LNCAP (cell line): ENCODE measurements at regions not wholly inside any gene's neighbourhood (a gene's known extent, or its start where the extent isn't known, plus 50 kb on each side); places are given as distances from the start of the nearest gene placed in this dataset.

Experiments used
- TF ChIP-seq, protein P1 (sequence below): fragments of 450-650 bp; IDR thresholded peaks from 2 replicates; pipeline ENCODE4 v1.5.1; 2017; ENCODE audit warnings: mild to moderate bottlenecking

GRCh38 chr4:183763990-183764754, 105.1 kb downstream of the TRAPPC11 start:
- TF ChIP-seq, protein P1, sequence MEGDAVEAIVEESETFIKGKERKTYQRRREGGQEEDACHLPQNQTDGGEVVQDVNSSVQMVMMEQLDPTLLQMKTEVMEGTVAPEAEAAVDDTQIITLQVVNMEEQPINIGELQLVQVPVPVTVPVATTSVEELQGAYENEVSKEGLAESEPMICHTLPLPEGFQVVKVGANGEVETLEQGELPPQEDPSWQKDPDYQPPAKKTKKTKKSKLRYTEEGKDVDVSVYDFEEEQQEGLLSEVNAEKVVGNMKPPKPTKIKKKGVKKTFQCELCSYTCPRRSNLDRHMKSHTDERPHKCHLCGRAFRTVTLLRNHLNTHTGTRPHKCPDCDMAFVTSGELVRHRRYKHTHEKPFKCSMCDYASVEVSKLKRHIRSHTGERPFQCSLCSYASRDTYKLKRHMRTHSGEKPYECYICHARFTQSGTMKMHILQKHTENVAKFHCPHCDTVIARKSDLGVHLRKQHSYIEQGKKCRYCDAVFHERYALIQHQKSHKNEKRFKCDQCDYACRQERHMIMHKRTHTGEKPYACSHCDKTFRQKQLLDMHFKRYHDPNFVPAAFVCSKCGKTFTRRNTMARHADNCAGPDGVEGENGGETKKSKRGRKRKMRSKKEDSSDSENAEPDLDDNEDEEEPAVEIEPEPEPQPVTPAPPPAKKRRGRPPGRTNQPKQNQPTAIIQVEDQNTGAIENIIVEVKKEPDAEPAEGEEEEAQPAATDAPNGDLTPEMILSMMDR: no peak

GRCh38 chr4:183765251-183765911, 106.3 kb downstream of the TRAPPC11 start:
- TF ChIP-seq, protein P1: no peak

- TF ChIP-seq, protein P1: no peak
These were observed 107.0 kb downstream of the TRAPPC11 start for GRCh38 chr4:183766140-183766539.

DNA sequence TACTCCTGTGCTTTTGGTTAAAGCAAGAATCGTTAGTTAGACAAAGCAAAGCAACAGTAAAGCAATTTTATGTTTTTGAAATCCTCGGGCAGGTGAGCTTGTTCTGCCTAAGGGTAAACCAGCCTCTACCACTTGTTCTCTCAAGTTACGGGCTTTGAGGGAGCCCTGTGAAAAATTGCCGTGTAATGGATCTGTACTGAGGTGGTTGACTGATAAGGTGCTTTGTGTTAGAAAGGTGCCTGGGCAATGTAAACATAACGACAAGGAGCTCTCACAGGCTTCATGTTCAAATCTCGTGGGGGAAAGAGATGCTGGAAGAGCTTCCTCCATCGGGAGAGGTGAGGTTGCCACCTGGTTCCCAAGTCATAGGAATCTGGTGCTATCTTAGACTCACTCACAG, 111.8 kb downstream of the TRAPPC11 start:
- TF ChIP-seq, protein P1: no peak

DNA sequence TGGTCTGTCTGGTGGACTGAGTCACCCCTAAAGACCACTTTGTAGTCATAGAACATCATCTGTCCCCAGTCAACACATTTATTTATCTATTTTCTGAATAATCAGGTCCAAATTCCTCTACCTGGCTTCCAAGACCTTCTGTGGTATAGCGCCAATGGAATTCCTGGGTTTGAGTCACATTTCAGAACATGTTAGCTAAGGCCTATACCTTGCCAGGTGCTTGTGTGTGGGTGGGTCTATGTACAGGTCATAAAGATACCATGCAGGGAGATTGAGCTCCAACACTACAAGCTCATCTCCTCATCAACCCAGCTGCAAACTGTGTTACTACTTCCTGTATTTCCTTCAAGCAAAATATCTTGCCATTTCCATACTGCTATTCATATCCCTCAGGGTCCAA, 113.3 kb downstream of the TRAPPC11 start:
- TF ChIP-seq, protein P1: no peak

DNA sequence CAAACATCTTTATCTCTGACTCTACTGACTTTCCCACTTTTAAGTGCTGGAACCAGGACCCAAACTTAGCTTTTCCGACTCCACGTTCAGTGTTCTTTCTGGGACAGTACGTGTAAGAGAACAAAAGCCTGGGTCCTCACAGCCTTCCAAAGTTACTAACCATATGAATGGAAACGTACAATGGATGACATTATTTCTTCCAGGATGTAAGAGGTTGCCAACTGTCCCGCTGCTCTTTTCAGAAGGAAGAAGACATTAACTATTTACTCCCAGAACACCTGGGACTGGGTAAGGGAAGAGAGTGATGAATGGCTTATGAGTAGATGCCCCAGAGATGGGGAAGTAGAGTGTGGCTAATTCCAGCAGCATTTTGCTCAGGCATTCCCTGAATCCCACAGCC, 114.7 kb downstream of the TRAPPC11 start:
- TF ChIP-seq, protein P1: no peak

DNA sequence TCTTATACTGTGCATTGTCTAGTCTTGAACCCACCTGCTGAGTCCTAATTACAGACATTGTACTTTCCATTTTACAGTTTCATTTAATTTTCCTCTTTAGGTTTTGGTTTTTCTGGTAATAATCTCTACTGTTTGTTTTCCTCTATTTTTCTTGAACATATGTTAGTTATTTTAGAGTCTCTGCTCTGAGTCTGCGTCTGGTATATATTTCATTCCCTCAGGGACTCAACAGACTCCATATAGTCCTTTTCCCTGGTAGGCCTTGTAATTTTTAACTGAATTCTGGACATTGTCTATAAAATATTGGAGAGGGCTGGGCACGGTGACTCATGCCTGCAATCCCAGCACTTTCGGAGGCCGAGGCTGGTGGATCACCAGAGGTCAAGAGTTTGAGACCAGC, 121.8 kb upstream of the STOX2 start:
- TF ChIP-seq, protein P1: no peak
